NCI-H524 (cell line): ENCODE measurements at regions not wholly inside any gene's neighbourhood (a gene's known extent, or its start where the extent isn't known, plus 50 kb on each side); places are given as distances from the start of the nearest gene placed in this dataset.
"Not testable (repeated sequence)": the region's sequence is repeated elsewhere in the genome, so short reads cannot be mapped to it uniquely, and the experiment has no call there.

Experiments
- DNase-seq, 2 experiments: peaks; one replicate each; lab custom pipeline; 2025; lab: John Stamatoyannopoulos, UW

GRCh38 chr22:19641254-19641982 is 72.9 kb upstream of the SEPTIN5 start:
- no peak for DNase-seq

GRCh38 chr22:19641983-19642451 is 72.3 kb upstream of the SEPTIN5 start:
- DNase-seq = no peak

GRCh38 chr22:19643448-19644313 is 70.6 kb upstream of the SEPTIN5 start:
- no peak for DNase-seq

GRCh38 chr22:19644314-19645223 is 69.7 kb upstream of the SEPTIN5 start:
- DNase-seq = no peak

GRCh38 chr22:19645391-19645790 is 68.9 kb upstream of the SEPTIN5 start:
- DNase-seq = no peak

- no peak for DNase-seq
Observed at GRCh38 chr22:19645905-19646304, 68.4 kb upstream of the SEPTIN5 start.

GRCh38 chr22:19646383-19646782 is 67.9 kb upstream of the SEPTIN5 start:
- no peak for DNase-seq

GRCh38 chr22:19648419-19648929 is 65.8 kb upstream of the SEPTIN5 start:
- DNase-seq = no peak

GRCh38 chr22:19652316-19652715 is 62.0 kb upstream of the SEPTIN5 start:
- no peak for DNase-seq

- DNase-seq = no peak
Observed at GRCh38 chr22:19654338-19654987, 59.8 kb upstream of the SEPTIN5 start.

- DNase-seq = no peak
Observed at GRCh38 chr22:19655399-19655798, 58.9 kb upstream of the SEPTIN5 start.

GRCh38 chr22:19656541-19657251 is 57.6 kb upstream of the SEPTIN5 start:
- DNase-seq = no peak

- no peak for DNase-seq
Observed at GRCh38 chr22:19657252-19658056, 56.8 kb upstream of the SEPTIN5 start.

- no peak for DNase-seq
Observed at GRCh38 chr22:19658057-19658966, 56.0 kb upstream of the SEPTIN5 start.

GRCh38 chr22:19658967-19659804 is 55.1 kb upstream of the SEPTIN5 start:
- no peak for DNase-seq

- no peak for DNase-seq
Observed at GRCh38 chr22:19659805-19660345, 54.4 kb upstream of the SEPTIN5 start.

- DNase-seq = not testable (repeated sequence)
Observed at GRCh38 chr22:19660583-19660982, 53.7 kb upstream of the SEPTIN5 start.
